Gastroesophageal sphincter (tissue), 3 donors: ENCODE measurements at regions not wholly inside any gene's neighbourhood (a gene's known extent, or its start where the extent isn't known, plus 50 kb on each side); places are given as distances from the start of the nearest gene placed in this dataset.

Source experiments
- EP300 ChIP-seq: sonication (generic); formaldehyde crosslinking; IDR thresholded peaks from one replicate; pipeline ENCODE4 v1.6.1; 2017; ENCODE audit warnings: antibody characterized with exemption, mild to moderate bottlenecking
- POLR2A ChIP-seq, 2 donors: fragments of 450-650 bp; IDR thresholded peaks; one replicate each; pipeline ENCODE4 v1.6.1; 2017; ENCODE audit warnings: antibody characterized with exemption in 2 of 2, mild to moderate bottlenecking in 2 of 2, moderate library complexity in 1 of 2
- TF ChIP-seq, protein P1 (sequence below), 4 experiments: fragments of 200-600 bp in 2 of 4; fragments of 450-650 bp in 2 of 4; sonication (generic) in 1 of 4; IDR thresholded peaks; one replicate each; pipeline ENCODE4 v1.5.1; 2017 to 2019; ENCODE audit warnings: antibody characterized with exemption in 4 of 4, mild to moderate bottlenecking in 2 of 4, moderate library complexity in 2 of 4

DNA sequence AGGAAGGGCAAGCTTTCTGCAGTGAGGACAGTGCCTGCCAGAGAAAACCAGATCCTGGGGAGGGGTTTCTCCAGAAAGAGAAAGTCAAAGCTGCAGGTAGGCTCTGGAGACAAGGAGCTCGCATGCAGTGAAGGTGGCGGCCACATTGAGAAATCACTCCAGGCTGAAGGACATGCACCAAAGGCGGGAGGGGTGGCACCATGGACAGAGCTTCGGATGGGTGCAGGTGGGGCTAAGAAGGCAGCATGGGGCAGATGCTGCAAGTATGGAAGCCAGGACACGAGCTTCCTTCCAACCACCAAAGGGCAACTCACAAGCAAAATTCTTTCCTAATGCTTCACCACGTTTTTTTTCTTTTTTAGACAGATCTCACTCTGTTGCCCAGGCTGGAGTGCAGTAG is 104.4 kb upstream of the SLC35G4 start:
- TF ChIP-seq POLR2A (IDR thresholded peaks at IDR 0.05) (no peak), EP300 (no peak)
- TF ChIP-seq, protein P1, sequence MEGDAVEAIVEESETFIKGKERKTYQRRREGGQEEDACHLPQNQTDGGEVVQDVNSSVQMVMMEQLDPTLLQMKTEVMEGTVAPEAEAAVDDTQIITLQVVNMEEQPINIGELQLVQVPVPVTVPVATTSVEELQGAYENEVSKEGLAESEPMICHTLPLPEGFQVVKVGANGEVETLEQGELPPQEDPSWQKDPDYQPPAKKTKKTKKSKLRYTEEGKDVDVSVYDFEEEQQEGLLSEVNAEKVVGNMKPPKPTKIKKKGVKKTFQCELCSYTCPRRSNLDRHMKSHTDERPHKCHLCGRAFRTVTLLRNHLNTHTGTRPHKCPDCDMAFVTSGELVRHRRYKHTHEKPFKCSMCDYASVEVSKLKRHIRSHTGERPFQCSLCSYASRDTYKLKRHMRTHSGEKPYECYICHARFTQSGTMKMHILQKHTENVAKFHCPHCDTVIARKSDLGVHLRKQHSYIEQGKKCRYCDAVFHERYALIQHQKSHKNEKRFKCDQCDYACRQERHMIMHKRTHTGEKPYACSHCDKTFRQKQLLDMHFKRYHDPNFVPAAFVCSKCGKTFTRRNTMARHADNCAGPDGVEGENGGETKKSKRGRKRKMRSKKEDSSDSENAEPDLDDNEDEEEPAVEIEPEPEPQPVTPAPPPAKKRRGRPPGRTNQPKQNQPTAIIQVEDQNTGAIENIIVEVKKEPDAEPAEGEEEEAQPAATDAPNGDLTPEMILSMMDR (IDR thresholded peaks at IDR 0.05), result no peak
